HCT116 (cell line): ENCODE measurements at regions not wholly inside any gene's neighbourhood (a gene's known extent, or its start where the extent isn't known, plus 50 kb on each side); places are given as distances from the start of the nearest gene placed in this dataset.

Experiments
- ATAC-seq: fragments of 200-7000 bp; cut with Tn5 transposase; 2 replicates; pipeline ENCODE4 v1.9.1; 2020; ENCODE audit warnings: mild to moderate bottlenecking, moderate library complexity
- BruUV-seq: library from RNA; stranded (reverse); fragments of 400-500 nt; replicated peaks from 2 replicates; lab custom pipeline; 2021; lab: Mats Ljungman, UMichigan
- CTCF ChIA-PET: fragments of 300-600 bp; sonication (Branson Sonifier 250); formaldehyde crosslinking; loops from one replicate; lab custom pipeline; 2021; ENCODE audit warnings: antibody characterized with exemption; lab: Charles Lee
- POLR2A ChIA-PET: fragments of 300-600, 350-600 bp; sonication (Branson Sonifier 250); formaldehyde crosslinking; loops from one replicate; lab custom pipeline; 2021; ENCODE audit warnings: antibody characterized with exemption; lab: Charles Lee
- RAD21 ChIA-PET, 2 experiments: fragments of 300-600 bp; sonication (Branson Sonifier 250); formaldehyde crosslinking; loops; one replicate each; lab custom pipeline; 2023; ENCODE audit warnings: low total read pairs in 2 of 2; ENCODE audit not compliant: uncharacterized antibody in 2 of 2, unreplicated experiment in 2 of 2, low non-redundant PET in 1 of 2; lab: Charles Lee
- DNase-seq: peaks from one replicate; pipeline ENCODE4 v3.0.0-alpha.2; 2010; ENCODE audit warnings: low read depth, low spot score
- H2AFZ ChIP-seq: fragments of 200-600 bp; shearing (Covaris generic), sonication (generic); 2 replicates; pipeline ENCODE4 v1.6.1; 2017; ENCODE audit warnings: low read depth, mixed run types, mixed read lengths, antibody characterized with exemption, low read length; ENCODE audit not compliant: poor library complexity, severe bottlenecking
- H3K27ac ChIP-seq: 2 replicates; pipeline ENCODE4 v1.5.1; 2012; ENCODE audit warnings: low read depth, low read length
- H3K27me3 ChIP-seq: fragments of 200-600 bp; sonication (generic); 2 replicates; pipeline ENCODE4 v1.6.1; 2016; ENCODE audit warnings: mixed run types, low read length, mixed read lengths; ENCODE audit not compliant: insufficient read depth
- H3K36me3 ChIP-seq, 2 experiments: fragments of 200-500 bp in 1 of 2; fragments of 200-600 bp in 1 of 2; sonication (Bioruptor generic) in 1 of 2; sonication (generic) in 1 of 2; 2 replicates each; pipeline versions ENCODE4 v1.5.1 to v1.6.1; 2014 to 2016; ENCODE audit warnings: low read length in 2 of 2, inconsistent platforms in 1 of 2, mixed read lengths in 1 of 2, mixed run types in 1 of 2; ENCODE audit not compliant: insufficient read depth in 2 of 2, control insufficient read depth in 1 of 2
- H3K4me1 ChIP-seq, 2 experiments: fragments of 200-600 bp in 1 of 2; sonication (generic) in 1 of 2; 2 replicates each; pipeline versions ENCODE4 v1.5.1 to v1.6.1; 2012 to 2017; ENCODE audit warnings: low read length in 2 of 2, inconsistent platforms in 1 of 2, mild to moderate bottlenecking in 1 of 2, mixed read lengths in 1 of 2, mixed run types in 1 of 2, moderate library complexity in 1 of 2; ENCODE audit not compliant: insufficient read depth in 2 of 2, control insufficient read depth in 1 of 2
- H3K4me2 ChIP-seq: fragments of 200-600 bp; sonication (generic); 2 replicates; pipeline ENCODE4 v1.6.1; 2017; ENCODE audit warnings: mixed run types, low read length, mixed read lengths
- H3K4me3 ChIP-seq, 2 experiments: fragments of 200-600 bp in 1 of 2; sonication (generic) in 1 of 2; replicated peaks in 1 of 2; 2 replicates each; pipeline ENCODE4 v1.5.1; 2011 to 2016; ENCODE audit warnings: low read length in 2 of 2, control low read depth in 1 of 2, low read depth in 1 of 2, mild to moderate bottlenecking in 1 of 2, mixed read lengths in 1 of 2, mixed run types in 1 of 2
- H3K79me2 ChIP-seq: fragments of 200-600 bp; sonication (generic); 2 replicates; pipeline ENCODE4 v1.6.1; 2017; ENCODE audit warnings: mild to moderate bottlenecking, mixed run types, low read length, moderate library complexity, mixed read lengths; ENCODE audit not compliant: insufficient read depth
- H3K9ac ChIP-seq: fragments of 200-600 bp; sonication (generic); 2 replicates; pipeline ENCODE4 v1.6.1; 2016; ENCODE audit warnings: low read length, mixed read lengths
- H3K9me2 ChIP-seq: fragments of 200-600 bp; sonication (generic), shearing (Covaris generic); 2 replicates; pipeline ENCODE4 v1.6.1; 2017; ENCODE audit warnings: mixed run types, mild to moderate bottlenecking, moderate library complexity; ENCODE audit not compliant: insufficient read depth
- H3K9me3 ChIP-seq, 2 experiments: fragments of 200-500 bp in 1 of 2; fragments of 200-600 bp in 1 of 2; sonication (Bioruptor generic) in 1 of 2; sonication (generic) in 1 of 2; 2 replicates each; pipeline ENCODE4 v1.6.1; 2014 to 2017; ENCODE audit warnings: low read length in 2 of 2, mixed read lengths in 2 of 2, inconsistent platforms in 1 of 2, low read depth in 1 of 2, mild to moderate bottlenecking in 1 of 2, mixed run types in 1 of 2, moderate library complexity in 1 of 2; ENCODE audit not compliant: control insufficient read depth in 1 of 2, insufficient read depth in 1 of 2
- H4K20me1 ChIP-seq: fragments of 200-600 bp; sonication (generic), shearing (Covaris generic); 2 replicates; pipeline ENCODE4 v1.6.1; 2017; ENCODE audit warnings: mixed run types, mild to moderate bottlenecking, moderate library complexity; ENCODE audit not compliant: insufficient read depth
- CEBPB ChIP-seq: IDR thresholded peaks from 2 replicates; pipeline ENCODE4 v1.6.1; 2012; ENCODE audit warnings: low read depth
- ELF1 ChIP-seq: IDR thresholded peaks from 2 replicates; pipeline ENCODE4 v1.6.1; 2012; ENCODE audit warnings: low read depth, borderline replicate concordance
- EZH2phosphoT487 ChIP-seq: fragments of 200-600 bp; IDR thresholded peaks from 2 replicates; pipeline ENCODE4 v1.6.1; 2018; ENCODE audit warnings: antibody characterized with exemption, borderline replicate concordance
- SRF ChIP-seq: IDR thresholded peaks from 2 replicates; pipeline ENCODE4 v1.6.1; 2012; ENCODE audit warnings: low read depth
- YY1 ChIP-seq: IDR thresholded peaks from 2 replicates; pipeline ENCODE4 v1.6.1; 2011; ENCODE audit warnings: low read length, low read depth, moderate library complexity, mild to moderate bottlenecking; ENCODE audit not compliant: insufficient replicate concordance; ENCODE audit errors: extremely low read depth
- ZNF274 ChIP-seq: fragments of 200-500 bp; sonication (Bioruptor generic); IDR thresholded peaks from 2 replicates; pipeline ENCODE4 v1.6.1; 2014; ENCODE audit warnings: mild to moderate bottlenecking, low read depth, low read length, inconsistent platforms
- intact Hi-C: fragments of 100-400 bp; cut with micrococcal nuclease; formaldehyde crosslinking; loops from 2 replicates; pipeline ENCODE4 v1.10.0; 2022
- TF ChIP-seq, protein P1 (sequence below): IDR thresholded peaks from 2 replicates; pipeline ENCODE4 v1.6.1; 2011; ENCODE audit warnings: mild to moderate bottlenecking, low read length, moderate library complexity; ENCODE audit not compliant: insufficient replicate concordance; ENCODE audit errors: extremely low read depth
- TF ChIP-seq, protein P2 (sequence below): IDR thresholded peaks from 2 replicates; pipeline ENCODE4 v1.6.1; 2012; ENCODE audit warnings: low read depth
- TF ChIP-seq, protein P3 (sequence below), 3 experiments: fragments of 200-600 bp in 1 of 3; sonication (generic) in 1 of 3; IDR thresholded peaks in 2 of 3; conservative IDR thresholded peaks in 1 of 3; 2 replicates each; pipeline ENCODE4 v1.5.1; 2012 to 2017; ENCODE audit warnings: low read depth in 2 of 3, low read length in 2 of 3, antibody characterized with exemption in 1 of 3, borderline replicate concordance in 1 of 3, control low read depth in 1 of 3, mild to moderate bottlenecking in 1 of 3, mixed read lengths in 1 of 3, mixed run types in 1 of 3, moderate library complexity in 1 of 3; ENCODE audit not compliant: insufficient read depth in 1 of 3
- TF ChIP-seq, protein P4 (sequence below): IDR thresholded peaks from 2 replicates; pipeline ENCODE4 v1.6.1; 2012
- TF ChIP-seq, protein P5 (sequence below): IDR thresholded peaks from 2 replicates; pipeline ENCODE4 v1.6.1; 2012

DNA sequence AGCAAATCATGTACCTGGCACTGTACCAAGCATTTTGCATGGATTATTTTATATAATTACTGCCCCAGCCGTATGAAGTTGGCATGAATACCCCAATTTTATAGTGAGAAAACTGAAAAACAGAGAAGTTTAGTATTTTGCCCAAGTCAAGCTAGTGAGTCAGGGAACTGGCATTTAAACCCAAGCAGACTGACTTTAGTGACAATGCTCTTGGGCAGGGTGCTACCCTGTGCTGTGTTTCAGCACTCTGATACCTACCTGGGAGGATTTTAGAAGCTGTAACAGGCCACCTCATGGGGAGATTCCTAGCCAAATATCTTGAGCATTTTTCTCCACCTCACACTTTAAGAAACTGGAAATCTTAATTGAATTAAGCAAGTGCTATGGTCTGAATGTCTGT is 98.1 kb upstream of the MAX start:
- intact Hi-C loops: no loop called here
- Histone ChIP-seq H3K4me1 (no peaks in the 10 kb centered on the region), H2AFZ (no peak overlapping the region), H3K36me3 (no peaks in the 10 kb centered on the region), H3K9ac (no peak overlapping the region), H3K4me3 (no peak overlapping the region), H3K9me2 (no peaks in the 10 kb centered on the region), H3K4me2 (no peak overlapping the region), H4K20me1 (no peaks in the 10 kb centered on the region), H3K9me3 (no peaks in the 10 kb centered on the region), H3K79me2 (no peaks in the 10 kb centered on the region), H3K27me3 (no peaks in the 10 kb centered on the region), H3K27ac (no peak overlapping the region)
- CTCF ChIA-PET: no interaction called here
- TF ChIP-seq, protein P1, sequence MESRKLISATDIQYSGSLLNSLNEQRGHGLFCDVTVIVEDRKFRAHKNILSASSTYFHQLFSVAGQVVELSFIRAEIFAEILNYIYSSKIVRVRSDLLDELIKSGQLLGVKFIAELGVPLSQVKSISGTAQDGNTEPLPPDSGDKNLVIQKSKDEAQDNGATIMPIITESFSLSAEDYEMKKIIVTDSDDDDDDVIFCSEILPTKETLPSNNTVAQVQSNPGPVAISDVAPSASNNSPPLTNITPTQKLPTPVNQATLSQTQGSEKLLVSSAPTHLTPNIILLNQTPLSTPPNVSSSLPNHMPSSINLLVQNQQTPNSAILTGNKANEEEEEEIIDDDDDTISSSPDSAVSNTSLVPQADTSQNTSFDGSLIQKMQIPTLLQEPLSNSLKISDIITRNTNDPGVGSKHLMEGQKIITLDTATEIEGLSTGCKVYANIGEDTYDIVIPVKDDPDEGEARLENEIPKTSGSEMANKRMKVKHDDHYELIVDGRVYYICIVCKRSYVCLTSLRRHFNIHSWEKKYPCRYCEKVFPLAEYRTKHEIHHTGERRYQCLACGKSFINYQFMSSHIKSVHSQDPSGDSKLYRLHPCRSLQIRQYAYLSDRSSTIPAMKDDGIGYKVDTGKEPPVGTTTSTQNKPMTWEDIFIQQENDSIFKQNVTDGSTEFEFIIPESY: no peak
- POLR2A ChIA-PET: no interaction called here
- DNase-seq (no peak), ATAC-seq (no peak)
- no TSS peak for BruUV-seq
- RAD21 ChIA-PET: no interaction called here

DNA sequence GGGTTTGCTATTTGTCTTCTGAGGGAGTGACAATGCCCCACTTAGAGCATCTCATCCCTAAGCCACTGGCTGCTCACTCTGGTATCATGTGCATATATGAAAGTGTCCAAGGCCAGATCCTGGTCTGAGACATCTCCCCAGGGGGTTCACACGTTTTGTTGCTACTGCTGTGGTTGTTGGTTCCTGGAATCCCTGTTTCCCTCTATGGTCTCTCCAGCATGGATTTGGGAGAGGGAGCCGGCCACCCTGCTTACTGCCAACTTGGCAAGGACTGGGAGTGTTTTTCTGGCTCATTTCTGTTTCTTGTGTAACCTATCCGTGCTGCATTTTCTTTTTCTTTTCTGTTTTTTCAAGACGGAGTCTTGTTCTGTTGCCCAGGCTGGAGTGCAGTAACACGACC is 101.3 kb upstream of the MAX start:
- intact Hi-C loops: no loop called here
- CTCF ChIA-PET: no interaction called here
- TF ChIP-seq SRF: no peak
- no peak for TF ChIP-seq ELF1
- no peak for TF ChIP-seq YY1
- no peak for TF ChIP-seq CEBPB
- TF ChIP-seq, protein P2, sequence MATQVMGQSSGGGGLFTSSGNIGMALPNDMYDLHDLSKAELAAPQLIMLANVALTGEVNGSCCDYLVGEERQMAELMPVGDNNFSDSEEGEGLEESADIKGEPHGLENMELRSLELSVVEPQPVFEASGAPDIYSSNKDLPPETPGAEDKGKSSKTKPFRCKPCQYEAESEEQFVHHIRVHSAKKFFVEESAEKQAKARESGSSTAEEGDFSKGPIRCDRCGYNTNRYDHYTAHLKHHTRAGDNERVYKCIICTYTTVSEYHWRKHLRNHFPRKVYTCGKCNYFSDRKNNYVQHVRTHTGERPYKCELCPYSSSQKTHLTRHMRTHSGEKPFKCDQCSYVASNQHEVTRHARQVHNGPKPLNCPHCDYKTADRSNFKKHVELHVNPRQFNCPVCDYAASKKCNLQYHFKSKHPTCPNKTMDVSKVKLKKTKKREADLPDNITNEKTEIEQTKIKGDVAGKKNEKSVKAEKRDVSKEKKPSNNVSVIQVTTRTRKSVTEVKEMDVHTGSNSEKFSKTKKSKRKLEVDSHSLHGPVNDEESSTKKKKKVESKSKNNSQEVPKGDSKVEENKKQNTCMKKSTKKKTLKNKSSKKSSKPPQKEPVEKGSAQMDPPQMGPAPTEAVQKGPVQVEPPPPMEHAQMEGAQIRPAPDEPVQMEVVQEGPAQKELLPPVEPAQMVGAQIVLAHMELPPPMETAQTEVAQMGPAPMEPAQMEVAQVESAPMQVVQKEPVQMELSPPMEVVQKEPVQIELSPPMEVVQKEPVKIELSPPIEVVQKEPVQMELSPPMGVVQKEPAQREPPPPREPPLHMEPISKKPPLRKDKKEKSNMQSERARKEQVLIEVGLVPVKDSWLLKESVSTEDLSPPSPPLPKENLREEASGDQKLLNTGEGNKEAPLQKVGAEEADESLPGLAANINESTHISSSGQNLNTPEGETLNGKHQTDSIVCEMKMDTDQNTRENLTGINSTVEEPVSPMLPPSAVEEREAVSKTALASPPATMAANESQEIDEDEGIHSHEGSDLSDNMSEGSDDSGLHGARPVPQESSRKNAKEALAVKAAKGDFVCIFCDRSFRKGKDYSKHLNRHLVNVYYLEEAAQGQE: no peak
- TF ChIP-seq ZNF274: no peak
- TF ChIP-seq, protein P3, sequence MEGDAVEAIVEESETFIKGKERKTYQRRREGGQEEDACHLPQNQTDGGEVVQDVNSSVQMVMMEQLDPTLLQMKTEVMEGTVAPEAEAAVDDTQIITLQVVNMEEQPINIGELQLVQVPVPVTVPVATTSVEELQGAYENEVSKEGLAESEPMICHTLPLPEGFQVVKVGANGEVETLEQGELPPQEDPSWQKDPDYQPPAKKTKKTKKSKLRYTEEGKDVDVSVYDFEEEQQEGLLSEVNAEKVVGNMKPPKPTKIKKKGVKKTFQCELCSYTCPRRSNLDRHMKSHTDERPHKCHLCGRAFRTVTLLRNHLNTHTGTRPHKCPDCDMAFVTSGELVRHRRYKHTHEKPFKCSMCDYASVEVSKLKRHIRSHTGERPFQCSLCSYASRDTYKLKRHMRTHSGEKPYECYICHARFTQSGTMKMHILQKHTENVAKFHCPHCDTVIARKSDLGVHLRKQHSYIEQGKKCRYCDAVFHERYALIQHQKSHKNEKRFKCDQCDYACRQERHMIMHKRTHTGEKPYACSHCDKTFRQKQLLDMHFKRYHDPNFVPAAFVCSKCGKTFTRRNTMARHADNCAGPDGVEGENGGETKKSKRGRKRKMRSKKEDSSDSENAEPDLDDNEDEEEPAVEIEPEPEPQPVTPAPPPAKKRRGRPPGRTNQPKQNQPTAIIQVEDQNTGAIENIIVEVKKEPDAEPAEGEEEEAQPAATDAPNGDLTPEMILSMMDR (IDR thresholded peaks at IDR 0.05 in 2 of 3, conservative IDR thresholded peaks at IDR 0.05 in 1 of 3; ENCODE audit: borderline replicate concordance in 1 of 3, insufficient read depth in 1 of 3, low read depth in 2 of 3, low read length in 2 of 3): no peak
- no peak for TF ChIP-seq EZH2phosphoT487
- TF ChIP-seq, protein P4, sequence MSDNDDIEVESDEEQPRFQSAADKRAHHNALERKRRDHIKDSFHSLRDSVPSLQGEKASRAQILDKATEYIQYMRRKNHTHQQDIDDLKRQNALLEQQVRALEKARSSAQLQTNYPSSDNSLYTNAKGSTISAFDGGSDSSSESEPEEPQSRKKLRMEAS: no peak
- TF ChIP-seq, protein P5, sequence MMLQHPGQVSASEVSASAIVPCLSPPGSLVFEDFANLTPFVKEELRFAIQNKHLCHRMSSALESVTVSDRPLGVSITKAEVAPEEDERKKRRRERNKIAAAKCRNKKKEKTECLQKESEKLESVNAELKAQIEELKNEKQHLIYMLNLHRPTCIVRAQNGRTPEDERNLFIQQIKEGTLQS: no peak

More for the DNA sequence above, 101.3 kb upstream of the MAX start:
- no peaks in the 10 kb centered on the region for H3K4me1 ChIP-seq
- no peaks in the 10 kb centered on the region for H3K9me3 ChIP-seq
- H3K4me3 ChIP-seq: no peak overlapping the region
- no peaks in the 10 kb centered on the region for H3K79me2 ChIP-seq
- ChIA-PET POLR2A (no interaction called here), RAD21 (no interaction called here)
- no peaks in the 10 kb centered on the region for H3K9me2 ChIP-seq
- no TSS peak for BruUV-seq
- no peak overlapping the region for H3K4me2 ChIP-seq
- H3K36me3 ChIP-seq: no peaks in the 10 kb centered on the region
- no peaks in the 10 kb centered on the region for H3K27me3 ChIP-seq
- H4K20me1 ChIP-seq: no peaks in the 10 kb centered on the region
- no peak overlapping the region for H3K27ac ChIP-seq
- no peak overlapping the region for H2AFZ ChIP-seq
- ATAC-seq: no peak
- DNase-seq: no peak
- H3K9ac ChIP-seq: no peak overlapping the region
